ENCODE measurements at regions not wholly inside any gene's neighbourhood (a gene's known extent, or its start where the extent isn't known, plus 50 kb on each side); places are given as distances from the start of the nearest gene placed in this dataset.

GRCh38 chr5:88144219-88145001 lies 124.2 kb downstream of the TMEM161B start:
- DNase-seq (ENCODE audit: low read depth in 2 of 2) = no peak

GRCh38 chr5:88143693-88144218 lies 124.9 kb downstream of the TMEM161B start:
- DNase-seq (ENCODE audit: low read depth in 2 of 2) = no peak

DNA sequence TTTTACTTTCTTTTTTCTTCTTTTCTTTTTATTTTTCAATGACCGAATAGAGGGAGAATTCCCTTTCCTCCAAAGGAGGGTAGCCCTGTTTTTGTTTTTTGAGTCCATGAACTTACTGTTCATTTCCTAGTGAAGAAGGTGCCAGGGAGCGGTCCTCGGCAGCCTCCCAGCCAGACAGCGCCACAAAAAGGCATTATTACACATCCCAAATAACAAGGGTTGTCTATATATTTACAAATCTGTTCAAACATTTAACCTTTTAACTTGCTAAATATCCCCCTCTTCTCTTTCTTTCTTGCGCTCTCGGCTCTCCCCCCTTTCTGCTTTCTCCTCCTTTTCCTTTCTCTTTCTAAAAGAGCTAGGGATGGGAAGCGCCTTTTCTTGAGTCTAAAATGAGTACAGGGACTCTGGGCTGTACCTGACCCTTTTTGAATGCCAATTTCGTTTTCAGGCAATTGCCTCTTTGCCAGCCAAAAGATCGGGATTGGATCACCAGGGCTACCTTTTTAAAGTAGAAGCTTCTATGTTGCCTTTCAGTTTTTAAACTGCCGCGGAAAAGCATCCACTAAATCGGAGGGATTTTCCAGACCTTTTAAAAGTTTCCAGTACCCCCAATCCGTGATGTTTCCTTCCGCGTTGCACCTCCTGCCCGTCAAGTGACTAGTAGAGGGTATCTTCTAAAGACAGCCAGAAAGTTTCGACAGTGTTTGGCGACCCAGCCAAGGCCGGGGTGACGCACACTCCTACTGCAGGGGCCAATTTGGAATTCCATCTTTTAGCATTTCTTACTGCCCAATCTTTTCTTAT lies 125.6 kb downstream of the TMEM161B start:
- DNase-seq (ENCODE audit: low read depth in 2 of 2) = no peak

GRCh38 chr5:88142636-88142885 lies 126.1 kb downstream of the TMEM161B start:
- DNase-seq (ENCODE audit: low read depth in 2 of 2) = no peak

DNA sequence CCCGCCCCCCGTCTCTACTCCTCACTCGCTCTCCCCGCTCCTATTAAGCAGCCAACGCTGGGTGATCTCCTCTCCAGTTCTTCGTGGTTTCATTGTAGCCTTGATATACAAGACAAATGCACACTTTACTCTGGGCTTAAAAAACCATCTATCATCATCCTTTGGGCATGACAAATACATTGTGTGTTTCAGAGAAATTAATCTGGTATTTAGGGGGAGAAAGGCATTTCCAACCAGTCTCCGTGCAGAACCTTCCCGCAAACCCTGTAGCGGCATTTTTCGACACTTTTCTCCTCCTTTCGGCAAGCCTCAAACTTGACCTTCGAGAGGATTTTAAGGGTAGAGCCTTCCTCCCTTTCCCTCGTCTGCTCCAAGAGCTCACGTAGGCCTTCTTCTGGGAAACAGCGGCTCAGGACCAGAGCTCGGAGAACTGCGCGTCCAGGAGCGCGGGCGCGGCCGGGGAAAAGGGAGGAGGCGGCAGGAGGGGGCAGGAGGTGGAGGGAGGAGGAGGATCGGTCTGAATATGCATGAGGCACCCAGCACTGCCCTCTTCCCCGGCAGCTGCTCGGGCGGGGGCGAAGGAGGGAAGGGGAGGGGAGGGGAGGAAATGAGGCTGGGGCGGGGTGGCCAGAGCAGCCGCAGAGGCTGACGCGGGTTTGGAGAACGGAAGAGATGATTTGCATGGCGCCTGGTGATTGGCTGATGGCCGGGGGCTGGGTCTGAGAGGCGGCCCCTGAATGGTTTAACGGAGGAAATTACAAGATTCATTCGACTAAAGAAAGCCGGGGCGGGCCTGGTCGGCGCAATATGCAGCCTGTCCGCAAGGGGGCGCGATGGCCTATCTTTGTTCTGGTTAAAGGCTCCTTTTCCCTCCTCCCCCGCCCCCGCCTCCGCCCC lies 127.5 kb downstream of the TMEM161B start:
- DNase-seq (ENCODE audit: low read depth in 2 of 2) = peak; percentile 75 to 81

DNA sequence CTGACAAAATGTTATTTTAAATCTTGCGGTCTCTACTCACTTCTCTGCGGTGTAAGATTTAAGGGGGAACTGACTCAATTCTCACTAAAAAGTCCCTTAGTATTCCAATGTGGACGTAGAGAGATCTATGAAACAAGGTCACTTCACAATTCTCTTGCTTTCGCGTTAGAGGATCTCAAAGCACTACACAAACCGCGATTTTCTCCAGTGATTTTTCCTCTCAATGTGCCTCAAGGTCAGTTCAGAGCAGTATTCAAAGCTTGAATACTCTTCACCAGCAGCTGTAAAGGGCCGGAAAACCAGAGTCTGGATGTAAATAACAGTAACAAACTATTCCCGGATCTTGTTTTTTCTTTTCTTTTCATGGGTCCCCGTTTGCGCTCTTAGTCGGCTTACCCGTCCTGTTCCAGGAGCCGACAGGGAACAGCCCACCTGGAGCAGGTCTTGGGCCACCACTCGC lies 128.2 kb downstream of the TMEM161B start:
- no peak for DNase-seq (ENCODE audit: low read depth in 2 of 2)

GRCh38 chr5:88130211-88130815 lies 138.3 kb downstream of the TMEM161B start:
- no peak for DNase-seq (ENCODE audit: low read depth in 2 of 2)

DNA sequence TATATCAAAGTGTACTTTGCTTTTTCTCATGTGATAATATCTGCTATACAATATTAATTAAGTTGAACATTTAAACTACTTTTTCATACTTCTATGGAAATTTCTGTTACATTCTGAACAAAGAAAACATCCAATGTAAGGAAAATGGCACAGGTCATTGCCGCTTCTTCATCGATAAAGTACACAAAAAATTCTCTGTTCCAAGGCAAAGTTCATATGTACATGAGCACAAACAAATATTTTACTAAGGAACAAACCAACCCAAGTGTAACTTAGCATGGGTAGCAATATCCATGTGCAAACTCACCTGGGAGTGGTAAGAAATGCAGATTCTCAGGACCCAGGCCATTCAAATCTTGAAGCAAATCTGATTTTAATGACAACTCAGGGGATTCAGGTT lies 139.8 kb downstream of the TMEM161B start:
- DNase-seq (ENCODE audit: low read depth in 2 of 2) = no peak

- DNase-seq (ENCODE audit: low read depth in 2 of 2) = no peak
These were observed 149.0 kb downstream of the TMEM161B start for GRCh38 chr5:88119535-88120125.

DNA sequence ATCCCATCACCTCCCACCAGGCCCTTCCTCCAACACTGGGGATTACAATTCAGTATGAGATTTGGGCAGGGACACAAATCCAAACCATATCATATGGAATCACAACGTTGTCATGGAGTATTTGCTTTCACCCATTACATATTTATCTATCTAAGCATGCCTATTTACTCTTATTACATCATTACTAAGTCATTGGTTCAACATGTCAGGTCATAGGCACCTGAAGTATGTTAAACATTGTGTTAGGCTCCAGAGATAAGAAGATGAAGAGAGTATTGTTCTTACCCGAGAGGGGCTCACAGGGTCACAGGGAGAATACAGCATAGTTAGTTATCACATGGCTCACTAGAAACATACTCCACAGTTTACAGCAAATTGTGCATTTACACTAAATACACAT lies 150.5 kb downstream of the TMEM161B start:
- no peak for DNase-seq (ENCODE audit: low read depth in 2 of 2)

GRCh38 chr5:88117546-88117945 lies 151.1 kb downstream of the TMEM161B start:
- no peak for DNase-seq (ENCODE audit: low read depth in 2 of 2)

GRCh38 chr5:88116396-88116795 lies 152.2 kb downstream of the TMEM161B start:
- DNase-seq (ENCODE audit: low read depth in 2 of 2) = no peak

GRCh38 chr5:88115211-88115610 lies 153.4 kb downstream of the TMEM161B start:
- DNase-seq (ENCODE audit: low read depth in 2 of 2) = no peak

DNA sequence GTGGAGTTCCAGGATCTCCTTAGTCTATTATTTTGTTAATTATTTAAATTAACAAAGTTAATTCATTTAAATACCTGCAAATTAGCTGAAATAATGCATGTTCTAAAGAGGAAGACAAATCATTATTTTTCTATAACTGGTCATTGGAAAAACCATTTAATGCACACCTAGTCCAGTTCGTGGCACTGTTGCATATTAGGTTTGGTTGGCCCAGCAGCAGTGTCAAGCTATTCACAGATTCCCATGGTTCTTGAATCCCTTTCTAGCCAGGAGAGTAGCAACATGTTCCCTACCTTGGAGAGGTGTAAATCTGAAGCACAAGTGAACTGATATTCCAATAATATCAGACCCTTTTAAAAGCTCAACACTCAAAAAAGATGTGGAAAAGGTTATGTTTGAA lies 155.2 kb downstream of the TMEM161B start:
- DNase-seq (ENCODE audit: low read depth in 2 of 2) = no peak

- DNase-seq (ENCODE audit: low read depth in 2 of 2) = no peak
These were observed 158.8 kb downstream of the TMEM161B start for GRCh38 chr5:88109818-88110217.

DNA sequence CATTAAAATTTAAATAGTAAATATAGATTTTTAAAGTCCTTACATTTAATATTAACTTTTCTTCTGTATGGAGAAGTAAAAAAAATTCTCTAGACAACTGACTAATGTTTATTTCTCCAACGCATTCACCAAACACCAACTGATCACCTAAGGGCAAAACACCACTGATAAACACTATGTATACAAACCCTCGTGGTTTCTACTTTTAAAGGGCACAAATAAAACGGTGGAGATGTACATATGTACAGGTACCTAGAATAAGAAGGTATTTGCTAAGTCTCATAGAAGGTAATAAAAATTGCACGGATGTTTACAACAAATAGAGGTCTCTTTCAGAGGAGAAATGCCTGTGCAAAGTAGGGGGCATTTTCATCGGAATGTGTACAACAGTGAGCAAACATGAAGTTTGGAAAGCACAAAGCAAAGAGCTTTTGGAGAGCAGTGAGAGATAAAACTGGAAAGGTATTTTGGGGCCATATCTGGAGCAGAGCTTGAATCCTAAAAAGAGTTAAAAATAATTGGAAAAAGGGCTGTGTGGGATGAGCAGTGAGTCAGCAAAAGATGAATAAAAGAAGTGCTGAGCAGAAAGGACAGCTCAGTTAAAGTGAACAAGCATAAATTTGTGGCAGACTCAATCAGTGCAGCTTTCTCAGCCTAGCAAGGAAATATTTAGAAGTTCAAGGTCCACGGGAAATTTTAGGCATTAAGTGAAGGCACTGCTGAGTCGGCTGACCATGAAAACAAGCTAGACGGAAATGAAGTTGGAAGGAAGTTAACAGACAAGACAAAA lies 160.0 kb downstream of the TMEM161B start:
- DNase-seq (ENCODE audit: low read depth in 2 of 2) = no peak

GRCh38 chr5:88094906-88095496 lies 173.6 kb downstream of the TMEM161B start:
- no peak for DNase-seq (ENCODE audit: low read depth in 2 of 2)

DNA sequence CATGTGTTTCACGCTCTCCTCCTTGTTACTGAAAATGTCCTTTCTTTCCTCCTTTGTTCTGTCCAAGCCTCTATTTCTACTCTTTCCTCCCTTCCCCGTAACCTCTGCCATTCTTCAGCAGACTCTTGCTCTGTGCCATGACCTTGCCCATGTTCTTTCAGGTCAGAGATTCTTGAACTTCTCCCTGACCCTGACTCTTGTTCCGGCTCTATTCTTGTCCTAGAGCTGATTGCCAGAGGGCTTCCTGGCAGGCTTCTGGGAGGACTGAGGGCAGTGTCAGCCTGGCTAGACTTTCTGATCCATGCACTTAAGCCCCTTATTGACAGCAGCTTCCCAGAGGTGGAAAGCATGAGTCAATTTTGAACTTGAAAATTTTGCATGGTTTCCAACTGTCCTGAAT lies 174.2 kb downstream of the TMEM161B start:
- no peak for DNase-seq (ENCODE audit: low read depth in 2 of 2)

- no peak for DNase-seq (ENCODE audit: low read depth in 2 of 2)
These were observed 174.9 kb downstream of the TMEM161B start for GRCh38 chr5:88093765-88094164.

All from stimulated activated CD4-positive, alpha-beta T cell treated with anti-CD3 and anti-CD28 coated beads, Interleukin-4, amount 100 ng/mL, for 48 hours (primary cell).